Fibroblast of lung (primary cell): ENCODE measurements at regions not wholly inside any gene's neighbourhood (a gene's known extent, or its start where the extent isn't known, plus 50 kb on each side); places are given as distances from the start of the nearest gene placed in this dataset.

Experiments
- DNase-seq, 2 donors: peaks; one replicate each; pipeline versions ENCODE4 v3.0.0 to v3.0.0-alpha.2; 2010; ENCODE audit warnings: low read depth in 2 of 2
- H2AFZ ChIP-seq: 2 replicates; pipeline ENCODE4 v1.5.1; 2012; ENCODE audit warnings: low read length, control low read depth, inconsistent platforms
- H3K27ac ChIP-seq: 2 replicates; pipeline ENCODE4 v1.5.1; 2011; ENCODE audit warnings: low read length, control low read depth; ENCODE audit not compliant: insufficient read depth
- H3K27me3 ChIP-seq: 2 replicates; pipeline ENCODE4 v1.5.1; 2011; ENCODE audit warnings: mild to moderate bottlenecking, low read length; ENCODE audit not compliant: control insufficient read depth, insufficient read depth
- H3K36me3 ChIP-seq: 2 replicates; pipeline ENCODE4 v1.5.1; 2011; ENCODE audit warnings: low read length; ENCODE audit not compliant: control insufficient read depth, insufficient read depth
- H3K4me1 ChIP-seq: 2 replicates; pipeline ENCODE4 v1.5.1; 2011; ENCODE audit warnings: low read length; ENCODE audit not compliant: control insufficient read depth, insufficient read depth; ENCODE audit errors: extremely low read depth
- H3K4me2 ChIP-seq: 2 replicates; pipeline ENCODE4 v1.5.1; 2011; ENCODE audit warnings: low read length, control low read depth; ENCODE audit not compliant: insufficient read depth; ENCODE audit errors: extremely low read depth
- H3K4me3 ChIP-seq, 4 experiments: fragments of 200-600 bp in 1 of 4; sonication (generic) in 1 of 4; replicated peaks in 1 of 4; 2 replicates each; pipeline ENCODE4 v1.5.1; 2011 to 2016; ENCODE audit warnings: low read length in 4 of 4, low read depth in 3 of 4, mild to moderate bottlenecking in 3 of 4, control low read depth in 2 of 4, inconsistent platforms in 1 of 4, mixed read lengths in 1 of 4; ENCODE audit not compliant: insufficient read depth in 1 of 4; ENCODE audit errors: control extremely low read depth in 1 of 4
- H3K79me2 ChIP-seq: 2 replicates; pipeline ENCODE4 v1.5.1; 2012; ENCODE audit warnings: mild to moderate bottlenecking, low read length, inconsistent platforms; ENCODE audit not compliant: control insufficient read depth, insufficient read depth
- H3K9ac ChIP-seq: 2 replicates; pipeline ENCODE4 v1.5.1; 2011; ENCODE audit warnings: mild to moderate bottlenecking, low read length, control low read depth; ENCODE audit not compliant: insufficient read depth
- H3K9me3 ChIP-seq: 2 replicates; pipeline ENCODE4 v1.5.1; 2012; ENCODE audit warnings: low read depth, low read length; ENCODE audit not compliant: control insufficient read depth, insufficient read depth
- H4K20me1 ChIP-seq: 2 replicates; pipeline ENCODE4 v1.5.1; 2011; ENCODE audit warnings: low read length; ENCODE audit not compliant: control insufficient read depth, insufficient read depth; ENCODE audit errors: extremely low read depth
- CTCF ChIP-seq, 2 donors: IDR thresholded peaks in 1 of 2; conservative IDR thresholded peaks in 1 of 2; 1 replicate in 1 of 2; 2 replicates in 1 of 2; pipeline ENCODE4 v1.5.1; 2011 to 2012; ENCODE audit warnings: low read length in 2 of 2, control low read depth in 1 of 2, inconsistent platforms in 1 of 2, low read depth in 1 of 2, mild to moderate bottlenecking in 1 of 2
- EZH2 ChIP-seq: IDR thresholded peaks from 2 replicates; pipeline ENCODE4 v1.5.1; 2012; ENCODE audit warnings: low read length, control low read depth, mild to moderate bottlenecking; ENCODE audit errors: missing control alignments

DNA sequence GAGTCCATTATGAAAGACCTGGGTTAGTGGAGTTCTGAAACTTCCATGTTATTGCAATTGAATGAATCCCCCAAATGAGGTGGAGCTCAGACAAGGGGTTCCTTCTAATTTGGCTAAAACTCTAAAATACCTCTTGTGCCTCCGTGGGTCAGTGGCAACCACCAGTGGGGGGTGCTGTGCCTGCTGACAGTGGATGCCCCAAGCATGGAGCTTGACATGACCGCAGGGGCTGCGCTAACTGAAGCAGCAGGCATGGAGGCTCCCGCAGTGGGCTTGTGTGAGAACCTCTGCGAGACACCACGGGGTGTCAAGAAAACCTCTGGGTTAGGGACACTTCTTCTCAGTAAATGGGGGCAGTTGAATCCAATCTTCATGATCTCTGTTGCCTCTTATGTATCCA, 200.5 kb downstream of the DRD1 start:
- H3K9ac ChIP-seq, result no peak overlapping the region
- TF ChIP-seq CTCF (conservative IDR thresholded peaks at IDR 0.05 in 1 of 2, IDR thresholded peaks at IDR 0.05 in 1 of 2; ENCODE audit: low read depth in 1 of 2, low read length in 2 of 2) (no peak), EZH2 (no peak)
- H3K4me1 ChIP-seq, result peaks cover 18% of the 10 kb centered on the region
- no peak overlapping the region for H2AFZ ChIP-seq
- no peaks in the 10 kb centered on the region for H3K36me3 ChIP-seq
- no peaks in the 10 kb centered on the region for H3K27me3 ChIP-seq
- no peak overlapping the region for H3K4me3 ChIP-seq
- no peaks in the 10 kb centered on the region for H3K79me2 ChIP-seq
- no peaks in the 10 kb centered on the region for H4K20me1 ChIP-seq
- H3K4me2 ChIP-seq, result no peak overlapping the region
- H3K9me3 ChIP-seq, result no peaks in the 10 kb centered on the region
- DNase-seq, result no peak
- H3K27ac ChIP-seq, result no peak overlapping the region

- Histone ChIP-seq H3K27me3 (no peaks in the 10 kb centered on the region), H2AFZ (no peak overlapping the region), H3K79me2 (no peaks in the 10 kb centered on the region), H3K9ac (no peak overlapping the region), H3K27ac (no peak overlapping the region), H4K20me1 (no peaks in the 10 kb centered on the region), H3K4me3 (no peak overlapping the region), H3K36me3 (no peaks in the 10 kb centered on the region), H3K4me2 (no peak overlapping the region), H3K9me3 (no peaks in the 10 kb centered on the region), H3K4me1 (peaks cover 10% of the 10 kb centered on the region)
- TF ChIP-seq CTCF (conservative IDR thresholded peaks at IDR 0.05 in 1 of 2, IDR thresholded peaks at IDR 0.05 in 1 of 2; ENCODE audit: low read depth in 1 of 2, low read length in 2 of 2) (no peak), EZH2 (no peak)
- DNase-seq, result no peak
These were observed 201.8 kb downstream of the DRD1 start for GRCh38 chr5:175242207-175242606.

- H3K4me3 ChIP-seq, result no peak overlapping the region
- no peaks in the 10 kb centered on the region for H3K9me3 ChIP-seq
- no peaks in the 10 kb centered on the region for H3K79me2 ChIP-seq
- no peaks in the 10 kb centered on the region for H3K4me1 ChIP-seq
- no peak overlapping the region for H3K4me2 ChIP-seq
- no peak overlapping the region for H3K9ac ChIP-seq
- TF ChIP-seq CTCF (conservative IDR thresholded peaks at IDR 0.05 in 1 of 2, IDR thresholded peaks at IDR 0.05 in 1 of 2; ENCODE audit: low read depth in 1 of 2, low read length in 2 of 2) (no peak), EZH2 (no peak)
- no peaks in the 10 kb centered on the region for H3K36me3 ChIP-seq
- no peak for DNase-seq
- no peak overlapping the region for H3K27ac ChIP-seq
- H2AFZ ChIP-seq, result no peak overlapping the region
- H4K20me1 ChIP-seq, result no peaks in the 10 kb centered on the region
- no peaks in the 10 kb centered on the region for H3K27me3 ChIP-seq
These were observed 205.7 kb downstream of the DRD1 start for GRCh38 chr5:175238326-175238725.
